ENCODE measurements at regions not wholly inside any gene's neighbourhood (a gene's known extent, or its start where the extent isn't known, plus 50 kb on each side); places are given as distances from the start of the nearest gene placed in this dataset.
A peak's percentile ranks its signal among the peaks of the same experiment; 100 is the strongest.

- Histone ChIP-seq H3K9ac (ENCODE audit: low read length) (no peak overlapping the region), H3K27me3 (ENCODE audit: insufficient read depth, low read length) (no peaks in the 10 kb centered on the region), H4K20me1 (ENCODE audit: insufficient read depth) (no peaks in the 10 kb centered on the region), H3K36me3 (ENCODE audit: control insufficient read depth in 1 of 2, insufficient read depth in 2 of 2, low read length in 2 of 2) (no peaks in the 10 kb centered on the region), H3K4me3 (replicated peaks in 1 of 2; ENCODE audit: low read depth in 1 of 2, low read length in 2 of 2) (no peak overlapping the region), H2AFZ (ENCODE audit: low read depth, low read length, poor library complexity, severe bottlenecking) (no peak overlapping the region), H3K27ac (ENCODE audit: low read depth, low read length) (no peak overlapping the region), H3K9me3 (ENCODE audit: control insufficient read depth in 1 of 2, insufficient read depth in 1 of 2, low read depth in 1 of 2, low read length in 2 of 2) (no peaks in the 10 kb centered on the region), H3K79me2 (ENCODE audit: insufficient read depth, low read length) (no peaks in the 10 kb centered on the region), H3K4me2 (ENCODE audit: low read length) (no peak overlapping the region), H3K4me1 (ENCODE audit: control insufficient read depth in 1 of 2, insufficient read depth in 2 of 2, low read length in 2 of 2) (no peaks in the 10 kb centered on the region), H3K9me2 (ENCODE audit: insufficient read depth) (no peaks in the 10 kb centered on the region)
- no peak for TF ChIP-seq CEBPB (IDR thresholded peaks at IDR 0.05; ENCODE audit: low read depth)
- no peak for TF ChIP-seq ZNF274 (IDR thresholded peaks at IDR 0.05; ENCODE audit: low read depth, low read length)
- TF ChIP-seq RAD21 (IDR thresholded peaks at IDR 0.05; ENCODE audit: low read depth), result 0 out of 2 replicates have a peak, but pooled peaks have one; percentile 18
- TF ChIP-seq ZFX (IDR thresholded peaks at IDR 0.05), result no peak
- DNase-seq (ENCODE audit: low read depth, low spot score) (no peak), ATAC-seq (no peak)
- no TSS peak for BruUV-seq (replicated peaks)
- RAD21 ChIA-PET (ENCODE audit: low non-redundant PET in 1 of 2, low total read pairs in 2 of 2, uncharacterized antibody in 2 of 2, unreplicated experiment in 2 of 2), result no interaction called here
- POLR2A ChIA-PET, result no interaction called here
- CTCF ChIA-PET, result no interaction called here
- intact Hi-C loops (cut with micrococcal nuclease), result no loop called here
Observed at GRCh38 chr12:111149299-111149698, 219.6 kb downstream of the PHETA1 start.

GRCh38 chr12:111148005-111148404 is 220.9 kb downstream of the PHETA1 start:
- POLR2A ChIA-PET, result no interaction called here
- Histone ChIP-seq H3K27ac (ENCODE audit: low read depth, low read length) (no peak overlapping the region), H3K36me3 (ENCODE audit: control insufficient read depth in 1 of 2, insufficient read depth in 2 of 2, low read length in 2 of 2) (no peaks in the 10 kb centered on the region), H3K79me2 (ENCODE audit: insufficient read depth, low read length) (no peaks in the 10 kb centered on the region), H4K20me1 (ENCODE audit: insufficient read depth) (no peaks in the 10 kb centered on the region), H2AFZ (ENCODE audit: low read depth, low read length, poor library complexity, severe bottlenecking) (no peak overlapping the region), H3K9me3 (ENCODE audit: control insufficient read depth in 1 of 2, insufficient read depth in 1 of 2, low read depth in 1 of 2, low read length in 2 of 2) (no peaks in the 10 kb centered on the region), H3K9ac (ENCODE audit: low read length) (no peak overlapping the region), H3K4me2 (ENCODE audit: low read length) (no peak overlapping the region), H3K4me1 (ENCODE audit: control insufficient read depth in 1 of 2, insufficient read depth in 2 of 2, low read length in 2 of 2) (no peaks in the 10 kb centered on the region), H3K27me3 (ENCODE audit: insufficient read depth, low read length) (no peaks in the 10 kb centered on the region), H3K4me3 (replicated peaks in 1 of 2; ENCODE audit: low read depth in 1 of 2, low read length in 2 of 2) (no peak overlapping the region), H3K9me2 (ENCODE audit: insufficient read depth) (no peaks in the 10 kb centered on the region)
- DNase-seq (ENCODE audit: low read depth, low spot score) (no peak), ATAC-seq (no peak)
- BruUV-seq (replicated peaks), result no TSS peak
- intact Hi-C loops (cut with micrococcal nuclease), result no loop called here
- RAD21 ChIA-PET (ENCODE audit: low non-redundant PET in 1 of 2, low total read pairs in 2 of 2, uncharacterized antibody in 2 of 2, unreplicated experiment in 2 of 2), result no interaction called here
- CTCF ChIA-PET, result no interaction called here
- TF ChIP-seq FOSL1 (IDR thresholded peaks at IDR 0.05; ENCODE audit: low read depth) (no peak), POLR2AphosphoS5 (IDR thresholded peaks at IDR 0.05; ENCODE audit: low read depth, low read length) (no peak), SIN3A (IDR thresholded peaks at IDR 0.05; ENCODE audit: low read depth) (no peak), SP1 (IDR thresholded peaks at IDR 0.05; ENCODE audit: low read depth) (no peak), ELF1 (IDR thresholded peaks at IDR 0.05; ENCODE audit: borderline replicate concordance, low read depth) (no peak), POLR2A (IDR thresholded peaks at IDR 0.05; ENCODE audit: borderline replicate concordance, extremely low read depth, insufficient read depth, insufficient read length) (no peak), YY1 (IDR thresholded peaks at IDR 0.05; ENCODE audit: extremely low read depth, insufficient replicate concordance, low read depth, low read length) (no peak), EGR1 (IDR thresholded peaks at IDR 0.05; ENCODE audit: low read depth) (no peak), REST (IDR thresholded peaks at IDR 0.05; ENCODE audit: low read depth) (no peak), RAD21 (IDR thresholded peaks at IDR 0.05; ENCODE audit: low read depth) (no peak), MAX (IDR thresholded peaks at IDR 0.05) (no peak), TCF7L2 (IDR thresholded peaks at IDR 0.05; ENCODE audit: borderline replicate concordance, extremely low read depth, insufficient read depth, insufficient read length) (no peak), ZNF274 (IDR thresholded peaks at IDR 0.05; ENCODE audit: low read depth, low read length) (no peak)
- TF ChIP-seq, protein P1, sequence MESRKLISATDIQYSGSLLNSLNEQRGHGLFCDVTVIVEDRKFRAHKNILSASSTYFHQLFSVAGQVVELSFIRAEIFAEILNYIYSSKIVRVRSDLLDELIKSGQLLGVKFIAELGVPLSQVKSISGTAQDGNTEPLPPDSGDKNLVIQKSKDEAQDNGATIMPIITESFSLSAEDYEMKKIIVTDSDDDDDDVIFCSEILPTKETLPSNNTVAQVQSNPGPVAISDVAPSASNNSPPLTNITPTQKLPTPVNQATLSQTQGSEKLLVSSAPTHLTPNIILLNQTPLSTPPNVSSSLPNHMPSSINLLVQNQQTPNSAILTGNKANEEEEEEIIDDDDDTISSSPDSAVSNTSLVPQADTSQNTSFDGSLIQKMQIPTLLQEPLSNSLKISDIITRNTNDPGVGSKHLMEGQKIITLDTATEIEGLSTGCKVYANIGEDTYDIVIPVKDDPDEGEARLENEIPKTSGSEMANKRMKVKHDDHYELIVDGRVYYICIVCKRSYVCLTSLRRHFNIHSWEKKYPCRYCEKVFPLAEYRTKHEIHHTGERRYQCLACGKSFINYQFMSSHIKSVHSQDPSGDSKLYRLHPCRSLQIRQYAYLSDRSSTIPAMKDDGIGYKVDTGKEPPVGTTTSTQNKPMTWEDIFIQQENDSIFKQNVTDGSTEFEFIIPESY (IDR thresholded peaks at IDR 0.05; ENCODE audit: extremely low read depth, insufficient replicate concordance, low read length), result no peak
